GM06990 (cell line): ENCODE measurements at regions not wholly inside any gene's neighbourhood (a gene's known extent, or its start where the extent isn't known, plus 50 kb on each side); places are given as distances from the start of the nearest gene placed in this dataset.

ENCODE experiments used
- DNase-seq: peaks from one replicate; pipeline ENCODE4 v3.0.0-alpha.2; 2011; ENCODE audit not compliant: insufficient read length; ENCODE audit errors: extremely low read depth
- H3K27me3 ChIP-seq: replicated peaks from 2 replicates; pipeline ENCODE4 v1.6.0; 2011; ENCODE audit warnings: low read length; ENCODE audit not compliant: control insufficient read depth, insufficient read depth
- H3K36me3 ChIP-seq: 2 replicates; pipeline ENCODE4 v1.5.1; 2011; ENCODE audit warnings: low read length; ENCODE audit not compliant: control insufficient read depth, insufficient read depth
- H3K4me3 ChIP-seq: replicated peaks from 2 replicates; pipeline ENCODE4 v1.5.1; 2011; ENCODE audit warnings: low read depth, mild to moderate bottlenecking, control low read depth, low read length
- CTCF ChIP-seq: IDR thresholded peaks from 2 replicates; pipeline ENCODE4 v1.5.1; 2011; ENCODE audit warnings: low read length, control low read depth, mild to moderate bottlenecking, inconsistent platforms; ENCODE audit not compliant: insufficient read depth, poor library complexity, severe bottlenecking

GRCh38 chr2:136168720-136169119 is 50.8 kb upstream of the CXCR4 start:
- DNase-seq = no peak
- no peak for TF ChIP-seq CTCF
- Histone ChIP-seq H3K27me3 (peaks cover 2% of the 10 kb centered on the region), H3K36me3 (no peaks in the 10 kb centered on the region), H3K4me3 (no peak overlapping the region)

GRCh38 chr2:136167721-136168475 is 49.9 kb upstream of the CXCR4 start:
- H3K27me3 ChIP-seq = peaks cover 2% of the 10 kb centered on the region
- TF ChIP-seq CTCF = no peak
- H3K4me3 ChIP-seq = no peak overlapping the region
- H3K36me3 ChIP-seq = no peaks in the 10 kb centered on the region
- DNase-seq = no peak
